ENCODE measurements at regions not wholly inside any gene's neighbourhood (a gene's known extent, or its start where the extent isn't known, plus 50 kb on each side); places are given as distances from the start of the nearest gene placed in this dataset.

DNA sequence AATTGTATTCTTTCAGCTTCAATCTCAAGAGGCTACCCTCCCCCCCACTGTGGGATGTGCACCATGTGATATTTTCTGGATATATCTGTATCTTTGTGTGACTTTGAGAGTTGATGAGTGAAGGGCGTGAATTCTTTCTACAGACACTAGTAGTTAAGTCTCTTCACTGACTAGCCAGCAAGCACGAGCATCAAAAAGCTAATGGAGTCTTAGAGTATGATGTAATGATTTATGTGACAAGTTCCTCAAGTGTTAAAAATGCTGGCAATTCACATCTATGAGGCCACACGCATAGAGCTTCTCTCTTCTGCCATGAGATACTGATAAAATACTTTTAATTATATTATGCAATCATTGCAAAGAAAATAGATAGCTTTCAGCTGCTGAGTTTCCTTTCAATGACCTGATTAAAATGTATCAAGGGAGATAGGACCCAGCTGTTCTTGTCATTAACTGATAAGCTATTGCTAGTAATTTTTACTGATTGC lies 304.8 kb downstream of the TRIB2 start:
- TF ChIP-seq, protein P1, sequence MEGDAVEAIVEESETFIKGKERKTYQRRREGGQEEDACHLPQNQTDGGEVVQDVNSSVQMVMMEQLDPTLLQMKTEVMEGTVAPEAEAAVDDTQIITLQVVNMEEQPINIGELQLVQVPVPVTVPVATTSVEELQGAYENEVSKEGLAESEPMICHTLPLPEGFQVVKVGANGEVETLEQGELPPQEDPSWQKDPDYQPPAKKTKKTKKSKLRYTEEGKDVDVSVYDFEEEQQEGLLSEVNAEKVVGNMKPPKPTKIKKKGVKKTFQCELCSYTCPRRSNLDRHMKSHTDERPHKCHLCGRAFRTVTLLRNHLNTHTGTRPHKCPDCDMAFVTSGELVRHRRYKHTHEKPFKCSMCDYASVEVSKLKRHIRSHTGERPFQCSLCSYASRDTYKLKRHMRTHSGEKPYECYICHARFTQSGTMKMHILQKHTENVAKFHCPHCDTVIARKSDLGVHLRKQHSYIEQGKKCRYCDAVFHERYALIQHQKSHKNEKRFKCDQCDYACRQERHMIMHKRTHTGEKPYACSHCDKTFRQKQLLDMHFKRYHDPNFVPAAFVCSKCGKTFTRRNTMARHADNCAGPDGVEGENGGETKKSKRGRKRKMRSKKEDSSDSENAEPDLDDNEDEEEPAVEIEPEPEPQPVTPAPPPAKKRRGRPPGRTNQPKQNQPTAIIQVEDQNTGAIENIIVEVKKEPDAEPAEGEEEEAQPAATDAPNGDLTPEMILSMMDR (IDR thresholded peaks at IDR 0.05; ENCODE audit: low read depth, low read length) = no peak
- TF ChIP-seq EZH2phosphoT487 (IDR thresholded peaks at IDR 0.05; ENCODE audit: low read depth) = no peak

Measured in OCI-LY3 (cell line).